GM21423 (cell line): ENCODE measurements at regions not wholly inside any gene's neighbourhood (a gene's known extent, or its start where the extent isn't known, plus 50 kb on each side); places are given as distances from the start of the nearest gene placed in this dataset.

ENCODE experiments used
- ATAC-seq: cut with Tn5 transposase; IDR thresholded peaks from one replicate; pipeline ENCODE4 v1.9.1; 2021; ENCODE audit warnings: mild to moderate bottlenecking, moderate library complexity; ENCODE audit not compliant: unreplicated experiment

DNA sequence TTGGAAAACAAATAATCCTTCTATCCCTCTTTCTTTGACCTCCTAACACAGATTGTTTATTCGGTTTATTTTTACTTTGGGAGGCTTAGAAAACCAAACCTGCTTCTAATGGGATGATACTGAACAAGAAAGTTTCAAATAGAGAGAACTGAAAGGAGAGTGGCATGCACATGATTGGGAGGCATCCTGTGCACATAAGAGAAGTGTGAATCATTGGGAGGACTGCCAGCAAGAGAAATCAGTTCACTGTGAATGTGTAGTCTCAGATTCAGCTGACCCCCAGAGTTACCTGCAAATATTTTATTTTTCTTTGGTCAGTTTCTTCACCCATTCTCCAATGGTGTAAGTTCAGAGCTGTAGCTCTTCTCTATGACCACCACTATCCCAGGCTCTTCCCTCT is 1363.2 kb upstream of the ACVR2A start:
- no peak for ATAC-seq

DNA sequence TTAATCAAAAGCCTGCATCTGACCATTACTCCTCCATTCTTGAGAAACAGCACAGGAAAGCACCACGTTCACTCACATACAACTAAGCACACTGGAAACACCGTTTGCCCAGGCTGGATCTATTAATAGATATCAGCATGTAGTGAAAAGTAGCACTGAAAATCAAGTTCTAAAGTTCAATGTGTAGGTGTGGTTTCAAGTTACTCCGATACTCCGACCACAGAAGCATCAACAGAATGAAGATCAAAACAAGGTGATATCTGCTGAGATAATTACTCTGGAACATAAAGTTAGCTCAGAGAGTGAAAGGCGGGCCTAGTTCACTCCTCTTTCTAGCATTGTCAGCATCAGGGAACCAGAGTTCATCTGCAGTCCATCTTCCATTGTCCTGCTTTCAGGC is 1367.4 kb upstream of the ACVR2A start:
- no peak for ATAC-seq

DNA sequence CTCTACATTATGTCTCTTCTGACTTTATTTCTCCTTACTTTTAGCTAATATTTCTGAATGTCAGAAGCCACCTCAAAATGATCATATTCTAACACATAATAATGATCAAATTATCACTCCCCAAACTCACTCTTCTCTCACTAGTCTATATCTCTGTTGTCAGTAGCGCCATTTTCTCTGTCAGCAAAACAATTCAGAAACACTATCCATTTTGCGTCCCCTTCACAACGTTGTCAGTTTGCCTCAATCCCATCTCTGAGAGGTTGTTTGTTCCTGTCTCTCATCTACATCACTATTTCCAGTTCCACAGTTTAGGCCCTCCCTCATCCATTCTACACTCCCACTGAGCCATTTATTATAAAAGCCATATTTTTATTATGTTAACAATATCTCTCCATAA is 1376.3 kb upstream of the ACVR2A start:
- ATAC-seq = no peak

DNA sequence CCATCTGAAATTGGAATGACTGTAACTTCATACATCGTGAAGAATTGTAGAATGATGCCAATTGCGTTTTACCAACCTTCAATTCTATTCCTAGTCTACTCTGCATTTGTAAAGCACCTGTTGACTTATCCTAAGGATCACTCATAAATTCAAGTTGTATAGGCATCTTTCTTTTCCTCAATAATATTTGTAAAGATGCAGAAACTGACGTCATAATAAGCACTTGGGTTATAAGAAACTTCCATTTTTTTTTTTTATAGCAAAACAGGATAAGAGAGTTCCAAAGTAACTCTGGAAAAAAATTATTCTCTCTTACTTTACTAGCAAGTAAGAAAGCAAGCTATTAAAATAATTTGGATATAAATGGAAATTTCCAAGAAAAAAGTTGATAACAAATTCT is 1377.4 kb upstream of the ACVR2A start:
- ATAC-seq = no peak

DNA sequence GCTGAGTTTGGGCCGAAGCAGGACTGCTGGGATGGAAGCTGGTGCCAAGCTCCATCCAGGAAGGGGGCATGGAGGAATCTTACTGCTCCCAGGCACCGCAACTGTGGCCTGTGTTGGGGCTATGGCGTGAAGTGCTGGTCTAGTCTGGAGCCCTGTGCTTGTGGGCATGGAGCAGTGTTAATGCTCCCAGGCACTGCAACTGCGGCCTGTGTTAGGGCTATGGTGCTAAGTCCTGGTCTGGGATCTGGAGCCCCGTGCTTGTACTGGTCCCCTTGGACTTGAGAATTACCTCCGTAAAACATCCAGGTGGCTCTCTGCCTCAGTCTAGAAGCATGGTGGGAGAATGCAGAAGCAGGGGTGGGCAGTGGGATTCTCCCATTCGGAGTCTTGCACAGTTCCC is 1379.4 kb upstream of the ACVR2A start:
- no peak for ATAC-seq

DNA sequence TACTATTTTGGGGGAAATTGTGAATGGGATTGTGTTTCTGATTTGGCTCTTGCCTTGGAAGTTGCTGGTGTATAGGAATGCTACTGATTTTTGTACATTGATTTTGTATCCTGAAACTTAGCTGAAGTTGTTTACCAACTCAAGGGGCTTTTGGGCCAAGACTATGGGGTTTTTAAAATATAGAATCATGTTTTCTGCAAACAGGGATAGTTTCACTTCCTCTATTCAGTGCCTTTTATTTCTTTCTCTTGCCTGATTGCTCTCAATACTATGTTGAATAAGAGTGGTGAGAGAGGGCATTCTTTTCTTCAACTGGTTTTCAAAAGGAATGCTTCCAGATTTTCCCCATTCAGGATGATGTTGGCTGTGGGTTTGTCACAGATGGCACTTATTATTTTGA is 1383.8 kb upstream of the ACVR2A start:
- no peak for ATAC-seq

DNA sequence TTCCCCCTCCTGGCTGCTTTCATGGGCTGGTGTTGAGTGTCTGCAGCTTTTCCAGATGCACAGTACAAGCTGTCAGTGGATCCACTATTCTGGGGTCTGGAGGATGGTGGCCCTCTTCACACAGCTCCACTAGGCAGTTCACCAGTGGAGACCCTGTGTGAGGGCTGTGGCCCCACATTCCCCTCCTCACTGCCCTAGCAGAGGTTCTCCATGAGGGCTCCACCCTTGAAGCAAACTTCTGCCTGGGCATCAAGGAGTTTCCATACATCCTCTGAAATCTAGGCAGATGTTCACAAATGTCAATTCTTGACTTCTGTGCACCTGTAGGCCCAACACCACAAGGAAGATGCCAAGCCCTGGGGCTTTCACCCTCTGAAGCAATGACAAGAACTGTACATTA is 1386.2 kb upstream of the ACVR2A start:
- ATAC-seq = no peak

DNA sequence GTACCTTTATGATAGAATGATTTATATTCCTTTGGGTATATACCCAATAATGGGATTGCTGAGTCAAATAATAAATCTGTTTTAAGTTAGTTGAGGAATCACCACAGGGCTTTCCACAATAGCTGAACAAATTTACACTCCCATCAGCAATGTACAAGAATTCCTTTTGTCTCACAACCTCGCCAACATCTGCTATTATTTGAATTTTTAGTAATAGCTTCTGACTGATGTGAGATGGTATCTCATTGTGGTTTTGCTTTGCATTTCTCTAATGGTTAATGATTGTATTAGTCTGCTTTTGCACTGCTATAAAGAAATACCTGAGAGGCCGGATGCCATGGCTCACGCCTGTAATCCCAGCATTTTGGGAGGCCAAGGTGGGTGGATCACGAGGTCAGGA is 1387.6 kb upstream of the ACVR2A start:
- ATAC-seq = no peak

DNA sequence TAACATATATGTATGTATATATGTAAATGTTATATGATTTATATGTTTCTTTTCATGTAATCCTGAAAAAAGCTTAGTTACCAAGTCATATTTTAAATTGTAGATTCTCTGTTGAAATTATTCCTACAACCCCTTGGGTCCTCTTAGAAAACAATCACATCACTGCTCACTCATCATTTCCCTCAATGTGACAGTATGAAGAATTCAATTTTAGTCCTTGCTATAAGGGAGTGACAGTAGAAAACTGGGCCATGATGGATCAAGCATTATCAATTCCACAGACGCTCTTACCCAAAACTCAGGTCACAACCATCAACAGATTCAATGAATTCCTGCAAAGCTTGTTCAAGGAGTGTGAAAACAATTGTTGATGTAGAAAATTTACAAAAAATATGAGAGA is 1389.5 kb upstream of the ACVR2A start:
- ATAC-seq = no peak

DNA sequence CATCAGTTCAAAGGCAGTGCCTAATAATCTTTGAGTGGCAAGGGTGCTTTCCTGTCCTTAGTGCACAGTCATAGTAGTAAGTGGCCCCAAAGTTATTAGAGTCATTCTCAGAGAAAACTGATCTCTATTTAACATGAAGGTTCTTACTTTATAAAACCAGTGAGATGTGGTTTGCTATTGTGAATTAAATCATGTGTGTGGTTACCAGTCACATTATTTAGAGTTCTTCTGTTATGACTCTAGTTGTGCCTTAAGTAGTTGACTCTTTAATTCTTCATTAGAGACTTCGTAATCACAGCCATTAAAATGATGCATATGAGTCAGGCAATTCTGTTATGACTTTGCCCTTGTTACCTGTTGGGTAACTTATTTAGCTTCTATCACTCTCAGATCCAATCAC is 1392.9 kb upstream of the ACVR2A start:
- ATAC-seq = no peak

DNA sequence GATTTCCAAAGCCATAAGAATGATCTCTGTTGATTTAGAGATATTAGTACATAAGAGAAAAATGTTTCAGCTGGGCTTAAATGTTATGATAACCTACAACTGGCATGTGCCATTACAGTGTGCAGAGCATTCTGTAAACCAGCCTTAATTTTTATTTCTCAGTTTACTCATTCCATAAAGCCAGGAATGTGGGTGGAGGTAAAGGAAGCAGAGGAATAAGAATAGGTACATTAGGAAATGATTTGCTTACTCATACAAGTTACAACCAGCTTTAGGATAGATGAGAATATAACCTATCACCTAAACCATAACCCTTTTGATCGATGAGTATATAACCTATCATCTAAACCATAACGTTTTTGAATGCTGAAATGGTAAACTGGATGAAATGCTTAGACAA is 1394.7 kb upstream of the ACVR2A start:
- ATAC-seq = no peak

DNA sequence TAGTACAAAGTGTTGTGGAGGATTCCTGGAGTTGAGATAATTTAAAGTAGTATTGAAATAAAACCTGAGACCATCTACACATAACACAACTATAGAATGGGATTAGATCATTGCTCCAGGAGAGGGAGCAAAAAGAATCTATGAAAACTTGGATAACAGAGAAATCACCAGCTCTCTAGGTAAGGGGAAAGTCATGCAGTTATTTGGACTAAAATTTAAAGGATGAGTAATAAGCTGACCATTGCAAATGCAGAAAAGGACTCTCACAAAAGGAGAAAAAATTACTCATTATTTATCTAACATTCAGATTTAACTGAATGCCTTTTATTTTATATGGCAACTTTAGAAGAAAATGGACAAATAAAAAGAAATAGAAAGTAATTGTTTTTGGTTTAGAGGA is 1399.8 kb upstream of the ACVR2A start:
- no peak for ATAC-seq

DNA sequence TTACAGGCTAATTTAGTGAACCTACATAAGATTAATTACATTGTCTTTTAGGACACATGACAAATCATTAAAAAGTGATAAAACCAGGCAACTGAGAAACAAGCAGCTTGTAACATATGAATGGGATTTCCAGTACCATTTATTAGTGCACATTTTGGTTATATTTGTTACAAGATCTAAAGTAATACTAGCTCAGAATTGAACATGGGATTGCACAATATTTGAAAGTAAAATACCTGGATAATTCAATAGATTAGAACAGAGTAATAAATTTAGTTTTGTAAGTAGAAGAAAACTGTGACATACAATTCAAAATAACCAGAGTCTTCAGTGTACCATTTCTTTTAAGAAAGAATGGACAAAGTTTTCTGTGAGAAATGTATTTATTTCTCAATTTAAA is 1400.7 kb upstream of the ACVR2A start:
- no peak for ATAC-seq

DNA sequence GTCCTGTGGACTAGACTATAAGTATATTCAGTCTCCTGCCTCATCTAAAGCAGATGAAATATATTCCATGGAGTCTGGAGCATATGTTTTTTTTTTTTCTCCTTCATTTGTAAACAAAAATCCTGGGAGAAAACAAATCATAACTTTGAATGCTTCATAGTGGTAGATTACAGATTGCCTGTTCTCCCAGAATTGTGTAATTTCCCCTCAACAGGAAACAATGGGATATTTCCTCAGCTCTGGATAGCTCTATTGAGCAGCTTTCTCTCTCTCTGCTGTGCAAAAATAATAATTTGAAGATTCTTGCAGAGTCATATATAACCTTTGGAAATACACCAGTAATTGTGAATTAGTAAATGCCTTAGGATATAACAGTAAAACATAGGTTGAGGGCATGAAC is 1406.6 kb upstream of the ACVR2A start:
- no peak for ATAC-seq

DNA sequence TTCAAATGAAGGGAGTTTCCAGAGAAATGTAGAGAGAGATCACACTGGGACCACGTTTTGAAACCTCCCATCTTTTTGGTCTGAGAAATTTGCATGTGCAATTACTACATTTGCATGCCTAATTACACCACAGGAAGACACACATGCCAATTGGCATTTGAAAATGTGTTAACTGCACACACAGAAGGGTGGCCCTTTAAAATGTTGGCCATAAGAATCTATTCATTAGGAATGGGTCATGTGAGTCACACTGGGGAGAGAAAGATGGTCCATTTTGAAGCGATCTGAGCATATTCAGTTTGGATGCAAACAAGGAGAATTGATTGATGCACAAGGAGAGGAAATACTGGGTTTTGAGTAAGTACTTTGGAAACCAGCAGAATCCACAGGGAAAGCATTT is 1407.1 kb upstream of the ACVR2A start:
- no peak for ATAC-seq

DNA sequence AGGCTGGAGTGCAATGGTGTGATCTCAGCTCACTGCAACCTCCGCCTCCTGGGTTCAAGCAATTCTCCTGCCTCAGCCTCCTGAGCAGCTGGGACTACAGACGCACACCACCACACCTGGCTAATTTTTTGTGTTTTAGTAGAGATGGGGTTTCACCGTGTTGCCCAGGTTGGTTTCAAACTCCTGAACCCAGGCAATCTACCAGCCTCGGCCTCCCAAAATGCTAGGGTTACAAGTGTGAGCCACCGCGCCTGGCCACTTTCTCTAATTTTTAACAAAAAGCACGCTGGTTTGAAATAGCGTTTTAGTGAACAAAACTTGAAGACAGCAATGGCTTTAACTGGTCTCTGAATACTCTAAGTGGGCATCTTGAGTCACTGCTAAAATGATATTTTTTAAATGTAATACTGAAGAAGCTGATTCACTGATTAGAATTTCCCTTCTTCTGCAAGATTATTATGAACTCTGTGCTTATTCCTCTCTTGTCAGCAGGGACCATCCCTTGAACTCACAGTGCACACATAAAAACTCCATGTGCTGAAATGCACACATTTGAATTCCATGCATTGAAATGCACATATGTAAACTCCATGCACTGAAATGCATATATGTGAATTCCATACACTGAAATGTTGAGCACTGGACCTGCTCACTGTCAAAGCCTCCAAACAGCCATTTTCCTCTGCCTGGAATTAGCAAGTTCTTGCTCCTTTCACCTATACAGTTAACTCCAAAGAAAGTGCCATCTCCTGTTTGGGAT is 1411.5 kb upstream of the ACVR2A start:
- no peak for ATAC-seq

DNA sequence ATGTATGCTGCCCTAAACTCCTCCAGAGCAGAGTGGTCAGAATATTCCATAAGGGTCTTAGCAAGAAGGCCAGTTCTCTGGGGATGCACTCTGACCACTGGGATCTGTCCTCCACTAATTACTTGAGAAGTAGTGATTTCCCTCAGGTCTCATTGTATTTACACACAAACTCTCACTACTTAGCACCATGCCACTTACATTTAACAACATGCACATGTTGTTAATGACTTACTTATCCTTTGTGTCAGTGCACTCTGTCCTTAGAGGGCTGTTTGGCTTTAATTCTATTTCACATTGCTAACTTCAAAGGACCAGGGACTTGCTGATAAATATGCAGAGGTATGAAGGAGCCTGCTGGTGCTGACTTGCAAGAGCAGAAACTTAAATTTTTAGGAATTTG is 1415.5 kb upstream of the ACVR2A start:
- no peak for ATAC-seq

DNA sequence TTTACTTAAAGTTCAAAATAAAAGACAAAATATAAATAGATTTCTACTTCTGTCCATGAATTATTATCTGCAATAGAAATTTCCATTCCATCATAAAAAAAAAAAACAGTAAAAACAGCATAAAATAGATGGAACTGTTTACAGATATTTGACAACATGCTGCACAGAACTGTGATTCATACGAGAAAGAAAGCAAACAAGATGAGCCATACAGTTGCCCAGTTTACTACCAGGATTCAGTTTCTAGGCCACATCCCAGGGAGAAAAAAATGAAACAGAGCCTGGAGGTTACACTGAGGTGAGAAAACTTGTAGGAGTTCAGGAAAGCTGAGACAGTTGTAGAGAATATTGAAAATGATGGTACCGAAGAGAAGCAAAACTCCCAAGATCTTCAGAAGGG is 1426.9 kb upstream of the ACVR2A start:
- no peak for ATAC-seq

DNA sequence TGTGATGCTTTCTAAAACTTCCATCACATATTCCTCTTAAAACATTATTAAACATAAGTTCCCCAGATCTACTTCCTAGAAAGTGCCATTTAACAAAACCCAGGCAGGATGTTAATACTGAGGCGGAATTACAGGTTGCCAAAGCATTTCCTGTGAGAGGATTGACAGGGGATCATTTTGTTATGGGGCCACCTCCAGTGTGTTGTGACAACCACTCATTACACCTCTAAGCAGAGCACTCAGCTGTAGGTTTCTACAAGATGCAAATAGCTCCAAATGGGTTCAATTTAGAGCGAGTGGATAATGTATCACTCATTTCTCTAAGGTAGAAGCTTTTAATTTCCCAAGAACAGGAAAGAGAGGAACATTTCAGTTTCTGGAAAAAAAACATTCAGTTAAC is 1429.5 kb upstream of the ACVR2A start:
- ATAC-seq = no peak

DNA sequence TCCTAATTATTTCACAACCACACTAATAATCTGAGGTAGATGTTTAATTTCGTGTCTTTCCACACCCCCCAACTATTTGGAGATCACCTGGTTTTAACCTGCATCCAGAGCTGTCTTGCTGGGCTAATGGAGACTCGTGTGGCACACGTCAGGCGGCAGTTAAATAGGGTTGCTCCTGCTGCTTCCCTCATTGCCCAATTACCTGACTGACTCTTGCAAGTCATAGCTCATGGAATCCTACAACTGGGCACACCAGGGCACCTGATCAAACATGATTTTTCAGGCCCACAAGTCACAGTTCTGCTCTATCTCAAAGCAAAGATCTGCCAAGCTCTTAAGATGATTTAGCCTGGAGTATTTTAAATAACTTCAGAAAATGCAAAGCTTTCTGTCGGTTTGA is 1430.4 kb upstream of the ACVR2A start:
- no peak for ATAC-seq

DNA sequence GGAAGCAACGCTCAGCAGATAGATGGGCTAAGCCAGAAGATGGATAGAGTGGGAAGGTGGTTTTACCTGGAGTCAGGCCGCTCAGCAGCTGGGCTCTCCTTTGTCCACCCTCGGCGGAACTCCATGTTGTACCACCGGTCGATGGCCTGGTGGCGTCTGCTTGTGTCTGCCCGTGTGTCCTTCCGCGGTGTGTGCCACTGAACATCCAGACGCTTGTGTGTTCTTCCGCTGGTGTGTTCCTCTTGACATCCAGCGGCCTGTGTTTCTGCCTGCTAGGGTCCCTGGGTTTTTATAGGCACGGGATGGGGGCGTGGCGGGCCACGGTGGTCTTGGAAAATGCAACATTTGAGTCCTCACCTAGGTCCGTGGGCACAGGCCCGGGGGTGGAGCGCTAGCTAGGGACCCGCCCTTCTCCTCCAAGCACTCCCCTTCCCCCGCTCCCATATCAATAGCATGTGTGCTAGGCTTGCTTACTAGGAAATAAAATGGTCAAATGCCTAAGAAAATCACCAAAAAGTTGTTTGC is 1431.7 kb upstream of the ACVR2A start:
- ATAC-seq = no peak

DNA sequence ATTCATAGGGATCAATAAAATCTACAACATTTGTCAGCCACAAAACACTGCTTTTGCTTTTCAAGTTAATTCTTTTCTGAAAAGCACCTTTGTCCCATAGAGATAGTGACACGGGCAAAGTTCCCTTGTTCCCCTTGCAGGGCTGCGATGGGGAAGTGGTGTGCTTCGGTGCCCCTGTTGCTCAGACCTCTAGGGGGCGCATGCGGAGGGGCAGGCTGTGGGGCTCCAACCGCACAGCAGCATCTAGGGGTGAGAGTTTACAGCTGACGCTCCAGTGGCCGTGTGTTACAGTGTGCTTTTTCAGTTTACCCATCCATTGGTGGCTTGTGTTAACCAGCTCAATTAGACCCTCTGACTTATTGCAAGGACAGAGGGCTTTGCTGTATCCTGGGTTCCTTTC is 1432.2 kb upstream of the ACVR2A start:
- no peak for ATAC-seq
